ENCODE measurements at regions not wholly inside any gene's neighbourhood (a gene's known extent, or its start where the extent isn't known, plus 50 kb on each side); places are given as distances from the start of the nearest gene placed in this dataset.

DNA sequence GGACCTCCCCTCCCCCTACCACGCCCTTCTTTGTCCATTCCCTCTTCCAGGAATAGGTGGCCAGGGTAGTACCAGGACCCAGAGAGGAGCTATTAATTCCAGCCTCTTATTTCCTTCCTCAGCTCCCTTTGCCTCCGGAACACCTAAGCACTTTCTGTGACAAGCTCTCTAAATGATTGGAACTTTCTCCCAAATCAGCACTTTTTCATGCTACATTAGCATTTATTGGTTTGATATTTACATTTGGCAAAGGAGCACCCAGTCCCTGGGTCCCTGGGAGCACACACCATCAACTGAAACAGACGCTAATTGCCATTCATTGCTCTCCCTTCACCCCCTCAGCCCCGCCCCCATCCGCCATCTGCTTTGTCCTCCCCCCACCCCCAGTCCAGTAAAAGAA is 182.0 kb upstream of the BCOR start:
- TF ChIP-seq SRF (IDR thresholded peaks at IDR 0.05; ENCODE audit: low read depth in 2 of 2, low read length in 2 of 2) = no peak
- TF ChIP-seq, protein P1, sequence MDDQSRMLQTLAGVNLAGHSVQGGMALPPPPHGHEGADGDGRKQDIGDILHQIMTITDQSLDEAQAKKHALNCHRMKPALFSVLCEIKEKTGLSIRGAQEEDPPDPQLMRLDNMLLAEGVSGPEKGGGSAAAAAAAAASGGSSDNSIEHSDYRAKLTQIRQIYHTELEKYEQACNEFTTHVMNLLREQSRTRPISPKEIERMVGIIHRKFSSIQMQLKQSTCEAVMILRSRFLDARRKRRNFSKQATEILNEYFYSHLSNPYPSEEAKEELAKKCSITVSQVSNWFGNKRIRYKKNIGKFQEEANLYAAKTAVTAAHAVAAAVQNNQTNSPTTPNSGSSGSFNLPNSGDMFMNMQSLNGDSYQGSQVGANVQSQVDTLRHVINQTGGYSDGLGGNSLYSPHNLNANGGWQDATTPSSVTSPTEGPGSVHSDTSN (IDR thresholded peaks at IDR 0.05; ENCODE audit: insufficient replicate concordance, low read depth, low read length) = no peak
- TF ChIP-seq, protein P2, sequence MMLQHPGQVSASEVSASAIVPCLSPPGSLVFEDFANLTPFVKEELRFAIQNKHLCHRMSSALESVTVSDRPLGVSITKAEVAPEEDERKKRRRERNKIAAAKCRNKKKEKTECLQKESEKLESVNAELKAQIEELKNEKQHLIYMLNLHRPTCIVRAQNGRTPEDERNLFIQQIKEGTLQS (IDR thresholded peaks at IDR 0.05; ENCODE audit: borderline replicate concordance, extremely low read depth, low read depth, low read length) = no peak
